ES-I3 (cell line): ENCODE measurements at regions not wholly inside any gene's neighbourhood (a gene's known extent, or its start where the extent isn't known, plus 50 kb on each side); places are given as distances from the start of the nearest gene placed in this dataset.

Source experiments
- H3K36me3 ChIP-seq: 2 replicates; pipeline ENCODE4 v1.6.1; 2013; ENCODE audit warnings: mild to moderate bottlenecking, low read length, control low read depth, moderate library complexity; ENCODE audit not compliant: insufficient read depth
- H3K4me1 ChIP-seq: 2 replicates; pipeline ENCODE4 v1.6.1; 2013; ENCODE audit warnings: mild to moderate bottlenecking, control low read depth, low read length; ENCODE audit not compliant: insufficient read depth
- H3K9ac ChIP-seq: 2 replicates; pipeline ENCODE4 v1.6.1; 2013; ENCODE audit warnings: low read depth, mild to moderate bottlenecking, low read length, moderate library complexity
- H3K9me3 ChIP-seq: 2 replicates; pipeline ENCODE4 v1.6.1; 2013; ENCODE audit warnings: mild to moderate bottlenecking, low read length, moderate library complexity; ENCODE audit not compliant: control insufficient read depth, insufficient read depth

DNA sequence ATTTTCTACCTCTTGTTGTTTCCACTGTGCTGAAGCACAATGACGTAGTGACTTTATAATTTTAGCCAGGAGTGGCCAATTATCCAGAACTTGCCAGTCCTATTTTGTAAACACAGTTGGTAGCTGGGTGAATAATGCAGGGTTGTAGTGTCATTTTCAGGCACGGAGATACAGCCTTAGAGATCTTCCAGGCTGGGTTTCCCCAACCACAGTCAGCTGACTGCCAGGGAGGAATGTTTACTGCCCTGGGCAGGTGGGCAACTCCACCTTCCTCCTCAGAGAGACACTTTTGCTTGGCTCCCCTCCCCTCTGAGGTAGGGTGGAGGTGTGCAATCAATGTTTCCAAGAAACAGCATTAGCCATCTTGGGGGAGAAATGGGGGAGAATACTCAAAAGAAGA is 228.1 kb upstream of the NR4A3 start:
- Histone ChIP-seq H3K9me3 (no peaks in the 10 kb centered on the region), H3K4me1 (peaks cover 4% of the 10 kb centered on the region; the same call in 1 of the 2 replicates), H3K9ac (no peak overlapping the region), H3K36me3 (no peaks in the 10 kb centered on the region)

DNA sequence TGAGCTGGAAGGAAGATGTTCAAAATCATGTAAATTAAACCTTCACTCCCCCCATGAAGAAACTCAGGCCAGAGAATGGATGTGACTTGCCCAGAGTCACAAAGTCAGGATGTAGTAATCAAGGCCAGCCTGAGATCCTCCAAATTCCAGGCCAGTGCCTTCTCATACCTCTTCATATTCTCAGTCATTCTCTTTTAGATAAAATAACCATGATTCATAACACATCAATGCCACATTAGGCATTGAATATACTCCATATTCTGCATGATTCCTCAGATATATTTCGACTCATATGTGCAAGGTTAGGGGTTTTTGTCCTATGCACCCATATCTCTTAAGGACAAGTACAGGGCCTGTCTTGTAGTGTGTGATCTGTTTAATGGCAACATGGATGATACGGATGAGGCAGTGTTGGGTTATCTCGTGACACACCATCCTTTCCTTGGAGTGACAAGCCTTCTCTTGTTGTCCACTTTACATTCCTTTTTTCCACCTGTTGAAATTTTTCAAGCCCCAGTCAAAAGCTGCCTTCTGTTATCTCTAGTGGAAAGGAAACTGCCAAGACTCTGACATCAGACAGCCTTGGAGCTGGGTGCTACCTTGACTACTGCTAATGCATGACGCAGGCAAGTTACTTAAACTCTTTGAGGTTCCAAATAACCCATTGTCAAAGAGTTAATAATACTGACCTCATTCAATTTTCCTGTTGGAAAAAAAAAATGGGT is 227.5 kb upstream of the NR4A3 start:
- peaks cover 4% of the 10 kb centered on the region; the same call in 1 of the 2 replicates for H3K4me1 ChIP-seq
- no peaks in the 10 kb centered on the region for H3K9me3 ChIP-seq
- no peaks in the 10 kb centered on the region for H3K36me3 ChIP-seq
- H3K9ac ChIP-seq, result no peak overlapping the region

DNA sequence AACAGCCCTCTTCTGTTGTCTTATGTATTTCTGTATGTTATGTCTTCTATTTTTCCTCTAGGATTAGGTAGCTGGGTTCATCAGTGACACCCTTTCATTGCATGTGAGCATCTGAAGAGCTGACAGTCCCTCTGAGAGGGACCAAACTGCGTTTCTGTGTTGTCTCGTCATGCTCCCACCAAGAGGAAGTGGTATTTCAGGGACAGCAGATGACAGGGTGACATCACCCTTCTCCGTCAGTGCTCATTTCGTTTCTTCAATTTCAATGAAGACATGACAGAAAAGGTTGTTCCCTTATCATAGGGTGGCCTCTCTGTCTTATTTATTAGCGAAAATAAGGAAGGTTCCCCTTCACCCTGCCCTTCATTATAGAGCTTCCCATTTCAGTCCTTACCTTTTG is 225.9 kb upstream of the NR4A3 start:
- no peak overlapping the region for H3K9ac ChIP-seq
- peaks cover 3% of the 10 kb centered on the region; the same call in 1 of the 2 replicates for H3K4me1 ChIP-seq
- H3K9me3 ChIP-seq, result no peaks in the 10 kb centered on the region
- no peaks in the 10 kb centered on the region for H3K36me3 ChIP-seq

DNA sequence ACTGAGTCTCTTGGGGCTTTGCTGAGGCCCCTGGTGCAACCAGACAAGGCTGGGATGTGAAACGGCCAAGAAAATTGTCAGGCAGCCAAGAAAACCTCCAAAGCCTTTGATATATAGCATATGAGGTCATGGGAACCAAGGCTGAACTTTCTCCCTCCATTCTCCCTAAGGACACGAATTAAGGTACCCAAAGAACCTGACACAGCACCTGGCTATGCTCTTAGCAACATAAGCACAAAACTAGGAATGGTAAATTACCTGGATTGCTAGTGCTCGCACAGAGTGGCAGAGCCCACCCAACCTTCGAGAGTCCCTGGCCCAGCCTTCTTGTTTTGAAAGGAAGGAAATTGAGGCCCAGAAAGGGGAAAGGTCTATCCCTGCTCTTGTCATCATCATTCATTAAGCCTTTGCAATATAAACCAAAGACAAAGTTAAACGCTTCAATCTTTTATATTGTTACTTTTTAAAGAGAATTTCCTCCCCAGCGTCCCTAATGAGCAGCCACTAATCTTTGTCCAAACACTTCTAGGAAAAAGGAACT is 220.0 kb upstream of the NR4A3 start:
- no peaks in the 10 kb centered on the region for H3K9me3 ChIP-seq

DNA sequence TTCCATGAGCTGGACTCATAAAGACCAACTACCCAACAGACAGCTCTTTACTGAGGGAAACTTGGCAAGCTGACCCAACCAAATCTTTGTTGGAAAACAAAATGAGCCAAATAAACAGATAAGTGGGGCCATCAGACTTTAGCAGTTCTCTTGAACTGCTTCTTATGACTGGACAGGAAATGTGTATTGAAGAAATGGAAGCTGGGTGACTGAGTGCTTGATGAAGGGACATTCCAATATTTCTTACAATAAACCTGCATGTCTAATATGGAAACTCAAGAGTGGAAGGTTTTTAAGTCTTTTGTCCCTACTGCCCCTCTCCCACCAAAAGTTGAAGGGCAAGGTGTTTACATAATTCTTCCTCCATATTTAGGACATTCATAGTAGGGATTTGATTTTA is 218.8 kb upstream of the NR4A3 start:
- H3K4me1 ChIP-seq, result peaks cover 16% of the 10 kb centered on the region
- no peaks in the 10 kb centered on the region for H3K36me3 ChIP-seq
- H3K9me3 ChIP-seq, result no peaks in the 10 kb centered on the region
- no peak overlapping the region for H3K9ac ChIP-seq

More for the DNA sequence above, 220.0 kb upstream of the NR4A3 start:
- H3K36me3 ChIP-seq, result no peaks in the 10 kb centered on the region
- H3K9ac ChIP-seq, result no peak overlapping the region
- peaks cover 4% of the 10 kb centered on the region for H3K4me1 ChIP-seq

DNA sequence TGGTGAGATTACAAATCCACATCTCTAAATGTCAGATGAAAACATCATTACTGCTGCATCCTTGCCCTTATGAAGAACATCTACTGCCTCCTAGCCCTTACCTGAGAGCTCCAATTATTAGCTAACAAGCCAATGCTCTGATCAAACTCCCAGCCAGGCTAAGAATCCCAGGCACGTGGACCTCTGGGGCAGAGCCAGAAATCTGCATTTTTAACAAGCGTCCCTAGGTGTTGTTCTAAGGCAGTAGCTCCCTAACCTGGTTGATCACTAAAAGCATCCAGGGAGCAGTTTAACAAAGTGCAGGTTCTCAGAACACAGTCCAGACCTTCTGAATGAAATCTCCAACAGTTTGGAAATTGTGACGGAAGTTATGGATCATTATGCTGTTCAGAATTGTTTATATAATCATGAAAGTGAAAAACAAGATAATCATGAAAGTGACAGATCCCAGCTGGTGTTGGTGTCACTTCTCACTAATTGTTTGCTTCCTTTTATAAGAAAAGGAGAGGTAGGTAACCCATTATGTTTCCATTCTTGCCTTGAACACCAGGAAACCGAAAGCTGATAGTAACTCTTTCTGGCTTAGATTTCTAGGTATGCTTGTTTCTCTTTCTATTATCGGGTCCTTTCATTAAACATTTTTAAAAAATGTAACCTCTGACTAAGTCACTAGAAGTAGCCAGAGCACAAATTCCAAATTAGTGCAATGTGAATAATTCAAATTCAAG is 216.5 kb upstream of the NR4A3 start:
- Histone ChIP-seq H3K4me1 (peaks cover 23% of the 10 kb centered on the region), H3K9ac (no peak overlapping the region), H3K9me3 (no peaks in the 10 kb centered on the region), H3K36me3 (no peaks in the 10 kb centered on the region)

DNA sequence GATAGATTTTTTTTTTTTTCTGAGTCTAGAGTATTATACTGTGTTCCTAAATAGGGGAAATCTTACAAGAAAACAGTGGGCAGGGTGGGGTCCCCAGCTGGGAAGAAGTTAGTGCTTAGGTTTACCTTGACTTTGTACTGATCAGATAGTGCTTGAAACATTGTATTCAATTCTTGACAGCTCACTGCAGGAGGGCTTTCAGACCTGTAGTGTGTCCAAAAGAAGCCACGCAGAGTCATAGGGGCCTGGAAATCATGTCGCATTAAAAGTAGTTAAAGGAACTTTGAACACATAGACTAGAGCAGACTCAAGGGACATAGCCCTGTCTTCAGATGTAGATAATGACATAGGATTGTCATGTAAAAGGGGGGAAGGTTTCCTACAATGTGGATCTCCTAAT is 215.4 kb upstream of the NR4A3 start:
- H3K36me3 ChIP-seq, result no peaks in the 10 kb centered on the region
- H3K9ac ChIP-seq, result no peak overlapping the region
- H3K4me1 ChIP-seq, result peaks cover 23% of the 10 kb centered on the region
- no peaks in the 10 kb centered on the region for H3K9me3 ChIP-seq

DNA sequence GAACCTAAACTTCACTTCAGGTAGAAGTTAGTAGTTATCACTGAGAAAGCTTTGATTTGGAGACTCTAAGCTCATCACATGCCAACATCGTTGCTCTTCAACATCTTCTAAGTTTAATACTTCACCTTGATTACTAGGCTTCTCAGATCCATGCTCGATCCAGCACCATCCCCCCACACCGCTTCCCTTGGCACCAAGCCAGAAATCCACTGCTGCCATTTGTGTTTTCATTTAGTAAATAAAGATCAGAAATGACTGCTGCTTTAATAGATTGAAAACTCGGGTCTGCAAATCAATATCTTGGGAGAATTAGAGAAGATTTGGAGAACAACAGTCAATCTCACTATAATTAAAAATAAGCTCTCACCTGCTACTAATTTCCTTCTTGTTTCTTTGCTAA is 214.7 kb upstream of the NR4A3 start:
- H3K4me1 ChIP-seq, result peaks cover 23% of the 10 kb centered on the region

DNA sequence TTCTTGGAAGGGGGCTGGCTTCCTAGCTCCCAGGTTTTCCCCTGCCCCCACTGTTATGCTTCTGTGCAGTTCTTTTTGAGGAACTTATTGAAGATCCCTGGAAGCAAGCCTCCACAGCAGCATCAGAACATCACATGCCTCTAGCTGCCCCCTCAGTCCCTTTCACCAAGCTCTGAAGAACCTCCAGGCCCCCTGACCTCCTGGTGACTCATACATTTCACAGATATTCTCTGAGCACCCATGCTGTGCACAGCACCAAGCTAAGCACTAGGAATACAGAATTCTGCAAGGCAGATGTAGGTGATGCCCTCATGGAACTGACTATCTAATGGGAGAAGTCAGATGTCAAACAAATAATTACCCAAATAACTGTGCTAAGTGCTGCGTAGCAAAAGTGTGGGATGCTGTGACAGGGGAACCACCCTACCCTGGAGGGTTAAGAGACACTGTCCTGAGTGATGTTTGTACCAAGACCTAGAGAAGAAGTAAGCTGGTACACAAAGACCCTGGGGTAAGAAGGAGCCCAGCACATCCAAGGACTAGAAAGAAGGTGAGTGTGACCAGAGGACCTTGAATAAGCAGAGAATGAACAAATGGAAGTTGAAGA is 213.7 kb upstream of the NR4A3 start:
- Histone ChIP-seq H3K9ac (no peak overlapping the region), H3K4me1 (peaks cover 23% of the 10 kb centered on the region), H3K9me3 (no peaks in the 10 kb centered on the region), H3K36me3 (no peaks in the 10 kb centered on the region)

More for the DNA sequence above, 214.7 kb upstream of the NR4A3 start:
- Histone ChIP-seq H3K36me3 (no peaks in the 10 kb centered on the region), H3K9me3 (no peaks in the 10 kb centered on the region), H3K9ac (no peak overlapping the region)

DNA sequence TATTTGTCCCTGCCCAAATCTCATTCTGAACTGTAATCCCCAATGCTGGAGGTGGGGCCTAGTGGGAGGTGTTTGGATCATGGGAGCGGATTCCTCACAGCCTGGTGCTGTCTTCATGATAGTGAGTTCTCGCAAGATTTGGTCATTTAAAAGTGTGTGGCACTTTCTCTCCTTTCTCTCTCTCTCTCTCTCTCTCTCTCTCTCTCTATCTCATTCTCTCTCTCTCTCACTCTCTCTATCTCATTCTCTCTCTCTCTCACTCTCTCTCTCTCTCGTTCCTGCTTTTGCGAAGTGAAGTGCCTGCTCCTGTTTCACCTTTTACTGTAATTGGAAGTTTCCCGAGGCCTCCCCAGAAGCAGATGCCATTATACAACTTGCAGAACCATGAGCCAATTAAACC is 207.3 kb upstream of the NR4A3 start:
- H3K36me3 ChIP-seq, result no peaks in the 10 kb centered on the region
- no peak overlapping the region for H3K9ac ChIP-seq
- no peaks in the 10 kb centered on the region for H3K4me1 ChIP-seq
- H3K9me3 ChIP-seq, result no peaks in the 10 kb centered on the region

DNA sequence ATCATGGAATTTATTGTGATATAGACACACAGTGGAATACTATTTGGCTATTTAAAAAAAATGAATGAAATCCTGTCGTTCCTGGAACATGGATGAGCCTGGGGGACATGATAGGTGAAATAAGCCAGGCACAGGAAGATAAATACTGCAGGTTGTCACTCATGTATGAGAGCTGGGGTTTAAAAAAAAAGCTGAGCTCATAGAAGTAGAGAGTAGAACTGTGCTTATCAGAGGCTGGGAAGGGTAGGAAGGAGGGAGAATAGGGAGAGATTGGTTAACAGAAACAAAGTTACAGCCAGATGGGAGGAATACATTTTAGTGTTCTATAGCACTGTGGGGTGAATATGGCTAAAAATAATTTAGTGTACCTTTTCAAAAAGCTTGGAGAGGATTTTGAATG is 200.6 kb upstream of the NR4A3 start:
- H3K36me3 ChIP-seq, result no peaks in the 10 kb centered on the region
- no peaks in the 10 kb centered on the region for H3K9me3 ChIP-seq
- H3K4me1 ChIP-seq, result no peaks in the 10 kb centered on the region
- H3K9ac ChIP-seq, result no peak overlapping the region

DNA sequence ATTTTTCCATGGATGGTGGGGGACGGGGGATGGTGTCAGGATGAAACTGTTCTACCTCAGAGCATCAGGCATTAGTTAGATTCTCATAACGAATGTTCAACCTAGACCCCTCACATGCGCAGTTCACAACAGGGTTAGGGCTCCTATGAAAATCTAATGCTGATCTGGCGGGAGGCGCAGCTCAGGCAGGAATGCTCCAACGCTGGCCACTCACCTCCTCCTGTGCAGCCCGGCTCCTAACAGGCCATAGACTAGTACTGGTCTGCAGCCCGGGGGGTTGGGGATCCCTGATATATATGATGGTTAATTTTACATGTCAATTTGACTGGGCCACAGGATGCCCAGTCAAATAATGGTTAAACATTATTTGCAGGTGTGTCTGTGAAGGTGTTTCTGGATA is 199.0 kb upstream of the NR4A3 start:
- no peak overlapping the region for H3K9ac ChIP-seq
- H3K36me3 ChIP-seq, result no peaks in the 10 kb centered on the region
- no peaks in the 10 kb centered on the region for H3K4me1 ChIP-seq
- no peaks in the 10 kb centered on the region for H3K9me3 ChIP-seq

DNA sequence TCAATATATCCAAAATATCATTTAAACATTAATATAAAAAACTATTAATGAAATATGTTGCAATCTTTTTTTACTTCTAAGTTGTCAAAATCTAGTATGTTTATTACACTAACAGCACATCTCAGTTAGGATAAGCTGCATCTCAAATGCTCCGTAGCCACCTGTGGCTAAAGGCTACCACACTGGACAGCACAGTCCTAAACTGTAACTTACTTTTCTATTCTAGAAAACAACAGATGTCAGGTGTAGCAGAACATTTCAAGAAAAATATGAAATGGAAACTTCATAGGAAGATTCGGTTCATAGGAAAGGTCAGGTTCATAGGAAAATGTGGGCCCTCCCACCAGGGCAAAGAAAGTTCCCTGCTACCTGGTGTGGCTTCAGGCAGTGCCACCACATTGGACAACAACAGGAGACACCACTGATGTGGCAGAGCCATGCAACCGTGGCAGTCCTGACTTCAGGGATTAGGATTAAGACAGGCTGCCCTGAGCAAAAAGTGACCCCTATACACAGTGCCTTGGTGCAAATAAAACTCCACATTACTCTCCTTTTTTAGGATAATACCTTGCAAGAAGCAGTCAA is 197.8 kb upstream of the NR4A3 start:
- Histone ChIP-seq H3K36me3 (no peaks in the 10 kb centered on the region), H3K9ac (no peak overlapping the region), H3K9me3 (no peaks in the 10 kb centered on the region), H3K4me1 (no peaks in the 10 kb centered on the region; the same call in 1 of the 2 replicates)

DNA sequence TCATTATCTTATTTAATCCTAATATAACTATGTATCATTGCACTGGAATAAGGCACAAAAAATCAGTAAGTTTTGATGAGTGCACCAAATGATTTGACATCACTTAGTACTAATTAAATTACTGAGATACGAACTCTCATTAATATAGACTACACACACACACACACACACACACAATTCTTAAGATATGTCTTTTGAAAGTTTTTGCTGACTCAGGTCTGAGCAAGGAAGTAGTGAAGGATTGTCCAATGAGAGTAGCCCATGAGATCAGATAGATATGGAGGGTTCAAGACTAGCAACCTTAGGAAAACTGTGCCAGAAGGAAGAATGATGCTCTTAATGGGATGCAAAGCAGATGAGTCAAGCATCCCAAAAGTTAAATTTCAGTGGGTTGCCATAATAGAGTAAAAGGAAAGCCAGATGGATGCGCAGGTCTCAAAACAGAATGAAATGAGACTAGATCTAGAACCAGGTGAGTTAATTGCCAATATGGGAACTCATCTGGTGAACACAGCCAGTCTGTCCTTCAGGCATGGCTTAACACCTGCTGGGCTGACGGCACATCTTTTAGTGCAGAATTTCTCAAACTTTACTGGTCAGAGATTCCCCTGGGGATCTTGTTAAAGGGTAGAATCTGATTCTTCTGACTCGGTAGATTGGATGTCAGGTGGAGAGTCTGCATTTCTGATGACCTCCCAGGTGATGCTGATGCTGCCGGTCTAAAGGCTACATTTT is 197.0 kb upstream of the NR4A3 start:
- no peaks in the 10 kb centered on the region for H3K36me3 ChIP-seq
- H3K9ac ChIP-seq, result no peak overlapping the region
- H3K4me1 ChIP-seq, result no peaks in the 10 kb centered on the region; the same call in 1 of the 2 replicates
- no peaks in the 10 kb centered on the region for H3K9me3 ChIP-seq
